GM12874 (cell line): ENCODE measurements at regions not wholly inside any gene's neighbourhood (a gene's known extent, or its start where the extent isn't known, plus 50 kb on each side); places are given as distances from the start of the nearest gene placed in this dataset.

Experiments
- CTCF ChIP-seq: IDR thresholded peaks from 2 replicates; pipeline ENCODE4 v1.5.1; 2011; ENCODE audit warnings: low read depth, mild to moderate bottlenecking, control low read depth, low read length, moderate library complexity; ENCODE audit not compliant: insufficient read depth

- TF ChIP-seq CTCF: no peak
Measured at GRCh38 chr1:103949779-103950178, 200.1 kb downstream of the AMY1C start.

GRCh38 chr1:103953386-103953785, 203.7 kb downstream of the AMY1C start:
- no peak for TF ChIP-seq CTCF

GRCh38 chr1:103958699-103959098, 209.0 kb downstream of the AMY1C start:
- TF ChIP-seq CTCF: no peak

- TF ChIP-seq CTCF: no peak
Measured at GRCh38 chr1:103959565-103959964, 209.9 kb downstream of the AMY1C start.

- no peak for TF ChIP-seq CTCF
Measured at GRCh38 chr1:103960045-103960444, 210.3 kb downstream of the AMY1C start.

- no peak for TF ChIP-seq CTCF
Measured at GRCh38 chr1:103960710-103961109, 211.0 kb downstream of the AMY1C start.

- no peak for TF ChIP-seq CTCF
Measured at GRCh38 chr1:103986792-103987191, 237.1 kb downstream of the AMY1C start.

- TF ChIP-seq CTCF: no peak
Measured at GRCh38 chr1:103997631-103998030, 247.9 kb downstream of the AMY1C start.
